ENCODE measurements at regions not wholly inside any gene's neighbourhood (a gene's known extent, or its start where the extent isn't known, plus 50 kb on each side); places are given as distances from the start of the nearest gene placed in this dataset.

- TF ChIP-seq YY1 (IDR thresholded peaks at IDR 0.05; ENCODE audit: insufficient read depth, insufficient read length): no peak
- no peak for TF ChIP-seq ZNF274 (IDR thresholded peaks at IDR 0.05; ENCODE audit: low read depth, low read length)
- no peak for TF ChIP-seq SUZ12 (IDR thresholded peaks at IDR 0.05; ENCODE audit: extremely low read depth, insufficient read depth, insufficient read length)
Measured at GRCh38 chr12:77323788-77324415, 258.5 kb upstream of the E2F7 start.

Measured in NT2/D1 (cell line).